ENCODE measurements at regions not wholly inside any gene's neighbourhood (a gene's known extent, or its start where the extent isn't known, plus 50 kb on each side); places are given as distances from the start of the nearest gene placed in this dataset.

- no peaks in the 10 kb centered on the region for H3K79me1 ChIP-seq (ENCODE audit: low read depth, low read length)
- FAIRE-seq (no peak), DNase-seq (ENCODE audit: low read depth in 1 of 2, low spot score in 2 of 2) (no peak)
- no peak overlapping the region for H3K27ac ChIP-seq (ENCODE audit: low read depth, low read length)
- H2BK20ac ChIP-seq (ENCODE audit: low read length), result no peak overlapping the region
- no peak overlapping the region for H4K5ac ChIP-seq (ENCODE audit: insufficient read length, low read depth, low read length)
- no peak overlapping the region for H3K4me3 ChIP-seq (ENCODE audit: extremely low read depth in 1 of 4, insufficient read depth in 2 of 4, low read depth in 3 of 4, low read length in 4 of 4)
- no peak overlapping the region for H4K8ac ChIP-seq (ENCODE audit: extremely low read depth, insufficient read depth, low read length)
- no peak overlapping the region for H3K23ac ChIP-seq (ENCODE audit: insufficient read length)
- H3K9me3 ChIP-seq (ENCODE audit: insufficient read depth in 2 of 2, low read depth in 1 of 2, low read length in 1 of 2), result no peaks in the 10 kb centered on the region
- no peak overlapping the region for H2BK5ac ChIP-seq (ENCODE audit: low read depth, low read length)
- H3K4me1 ChIP-seq (replicated peaks in 1 of 4; ENCODE audit: control insufficient read depth in 3 of 4, insufficient read depth in 4 of 4, low read length in 3 of 4), result no peaks in the 10 kb centered on the region
- no peak overlapping the region for H2BK15ac ChIP-seq (ENCODE audit: low read length)
- no peaks in the 10 kb centered on the region for H3K23me2 ChIP-seq (ENCODE audit: low read depth, low read length)
- no peak overlapping the region for H3K4ac ChIP-seq (replicated peaks; ENCODE audit: insufficient read length, low read depth, low read length)
- H4K91ac ChIP-seq (replicated peaks; ENCODE audit: insufficient read length, low read length), result no peak overlapping the region
- H2BK120ac ChIP-seq (replicated peaks; ENCODE audit: low read depth, low read length), result no peak overlapping the region
- no peak overlapping the region for H3K4me2 ChIP-seq (ENCODE audit: insufficient read depth in 1 of 2, low read depth in 2 of 2, low read length in 2 of 2)
- no peak overlapping the region for H2BK12ac ChIP-seq (ENCODE audit: low read depth, low read length)
- CTCF ChIA-PET (ENCODE audit: partially characterized antibody), result interaction anchor here (0.9 to 3.4 kb wide), 4 partner anchors 10 to 148 kb away, joined by 3 to 10 read pairs (median 4); no protein-coding TSS in a partner anchor
- no peaks in the 10 kb centered on the region for H4K20me1 ChIP-seq (replicated peaks in 1 of 2; ENCODE audit: control insufficient read depth in 1 of 2, insufficient read depth in 2 of 2, low read length in 2 of 2)
- no peak overlapping the region for H3K14ac ChIP-seq (ENCODE audit: insufficient read length)
- H3K36me3 ChIP-seq (ENCODE audit: control insufficient read depth in 2 of 4, insufficient read depth in 4 of 4, low read length in 3 of 4), result no peaks in the 10 kb centered on the region
- no peak overlapping the region for H2AFZ ChIP-seq (ENCODE audit: low read length)
- no peak overlapping the region for H2AK5ac ChIP-seq (ENCODE audit: low read depth, low read length)
- TF ChIP-seq ASH2L (IDR thresholded peaks at IDR 0.05; ENCODE audit: low read length), result no peak
- TF ChIP-seq SIX5 (IDR thresholded peaks at IDR 0.05; ENCODE audit: low read depth, low read length), result no peak
- TF ChIP-seq SP2 (IDR thresholded peaks at IDR 0.05; ENCODE audit: low read length), result no peak
- no peak for TF ChIP-seq POLR2A (IDR thresholded peaks at IDR 0.05; ENCODE audit: control extremely low read depth in 1 of 2, low read depth in 2 of 2, low read length in 2 of 2)
- no peak for TF ChIP-seq NANOG (IDR thresholded peaks at IDR 0.05; ENCODE audit: insufficient read depth, low read depth, low read length, poor library complexity, severe bottlenecking)
- TF ChIP-seq CREB1 (IDR thresholded peaks at IDR 0.05), result no peak
- no peak for TF ChIP-seq TEAD4 (IDR thresholded peaks at IDR 0.05; ENCODE audit: low read depth, low read length)
- no peak for TF ChIP-seq ATF3 (IDR thresholded peaks at IDR 0.05; ENCODE audit: insufficient read depth, low read depth, low read length)
- TF ChIP-seq CTBP2 (IDR thresholded peaks at IDR 0.05; ENCODE audit: borderline replicate concordance, insufficient read depth, insufficient read length, low read length), result no peak
- TF ChIP-seq HDAC6 (IDR thresholded peaks at IDR 0.05; ENCODE audit: low read depth, low read length), result no peak
- no peak overlapping the region for H3K9ac ChIP-seq (replicated peaks in 1 of 4; ENCODE audit: extremely low read depth in 1 of 4, low read depth in 3 of 4, low read length in 3 of 4)
- POLR2A ChIA-PET (ENCODE audit: partially characterized antibody), result no interaction called here
- H3K18ac ChIP-seq (ENCODE audit: extremely low read depth, low read length), result no peak overlapping the region
- H3K56ac ChIP-seq (replicated peaks; ENCODE audit: insufficient read length, low read depth, low read length), result no peak overlapping the region
- no peaks in the 10 kb centered on the region for H3K79me2 ChIP-seq (ENCODE audit: control insufficient read depth in 1 of 2, insufficient read depth in 2 of 2, low read length in 2 of 2)
- no peaks in the 10 kb centered on the region for H3K27me3 ChIP-seq (replicated peaks in 1 of 4; ENCODE audit: control insufficient read depth in 3 of 4, extremely low read depth in 1 of 4, insufficient read depth in 3 of 4, low read length in 3 of 4)
- 93% methylated on average over 5 of the region's 5 CpGs; no CpG with 5 or more reads in 1 of the 2 experiments for WGBS, 2 experiments (ENCODE audit: extremely low coverage in 1 of 2, insufficient coverage in 1 of 2, insufficient read length in 1 of 2, insufficient replicate concordance in 2 of 2, low coverage in 1 of 2, low lambda C conversion rate in 2 of 2, missing lambda C conversion rate in 1 of 2)
Measured at GRCh38 chr2:79250656-79251055, 91.1 kb upstream of the REG3A start.

Data from H1 (cell line).